Stimulated activated naive B cell treated with anti-CD40 and anti-IgM and Interleukin-4, amounts not matched to agents 10 μg/mL and 1 μg/mL and 100 μg/mL, for 72 hours (primary cell): ENCODE measurements at regions not wholly inside any gene's neighbourhood (a gene's known extent, or its start where the extent isn't known, plus 50 kb on each side); places are given as distances from the start of the nearest gene placed in this dataset.
"Not testable (repeated sequence)": the region's sequence is repeated elsewhere in the genome, so short reads cannot be mapped to it uniquely, and the experiment has no call there.

Experiments
- ATAC-seq, 2 donors: fragments of 150-1000 bp; cut with Tn5 transposase; replicated peaks; 2 replicates each; pipeline ENCODE4 v1.10.0; 2021; ENCODE audit warnings: moderate library complexity in 1 of 2
- DNase-seq: peaks from one replicate; pipeline ENCODE4 v3.0.0; 2021
- H3K27ac Mint-ChIP-seq: one replicate; pipeline ENCODE4 v1.8.0; 2022; ENCODE audit warnings: mild to moderate bottlenecking, mixed read lengths
- H3K27me3 Mint-ChIP-seq, 2 donors: one replicate each; pipeline ENCODE4 v1.8.0; 2022; ENCODE audit warnings: mixed read lengths in 2 of 2
- H3K36me3 Mint-ChIP-seq, 2 donors: one replicate each; pipeline ENCODE4 v1.8.0; 2022; ENCODE audit warnings: mixed read lengths in 2 of 2, mild to moderate bottlenecking in 1 of 2
- H3K4me1 Mint-ChIP-seq, 2 donors: one replicate each; pipeline ENCODE4 v1.8.0; 2022; ENCODE audit warnings: mixed read lengths in 2 of 2, mild to moderate bottlenecking in 1 of 2
- H3K4me3 Mint-ChIP-seq, 2 donors: one replicate each; pipeline ENCODE4 v1.8.0; 2022; ENCODE audit warnings: mild to moderate bottlenecking in 2 of 2, mixed read lengths in 2 of 2, moderate library complexity in 1 of 2
- H3K9me3 Mint-ChIP-seq, 2 donors: one replicate each; pipeline ENCODE4 v1.8.0; 2022; ENCODE audit warnings: mixed read lengths in 2 of 2, mild to moderate bottlenecking in 1 of 2

DNA sequence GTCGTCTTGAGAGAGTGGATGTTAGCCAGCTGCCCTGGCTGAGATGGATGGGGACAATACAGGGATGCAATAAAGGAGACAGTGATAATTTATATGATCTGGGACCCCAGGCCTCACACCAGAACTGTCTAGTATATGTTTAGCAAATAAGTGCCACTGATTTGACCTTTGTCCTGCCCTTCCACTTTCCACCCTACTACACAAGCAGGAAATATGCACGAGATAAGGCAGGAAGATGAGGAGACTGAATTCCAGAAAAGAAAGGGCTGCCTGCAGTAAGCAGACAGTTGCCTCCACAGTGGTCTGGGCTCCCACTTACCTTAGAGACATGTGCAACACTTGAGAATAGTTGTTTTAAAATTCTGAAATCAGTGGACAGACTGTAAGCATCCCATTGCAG lies 80.2 kb upstream of the ZNF91 start:
- no peak for DNase-seq
- Mint-ChIP-seq H3K27me3 (peaks cover 10 to 15% of the 10 kb centered on the region in 2 donors), H3K36me3 (no peaks in the 10 kb centered on the region), H3K4me3 (no peak overlapping the region), H3K27ac (no peak overlapping the region), H3K9me3 (peaks cover 8 to 10% of the 10 kb centered on the region in 2 donors), H3K4me1 (no peaks in the 10 kb centered on the region)
- no peak for ATAC-seq

- peaks cover 10 to 11% of the 10 kb centered on the region in 2 donors for H3K9me3 Mint-ChIP-seq
- H3K27me3 Mint-ChIP-seq: peaks cover 13 to 22% of the 10 kb centered on the region in 2 donors
- no peak overlapping the region for H3K4me3 Mint-ChIP-seq
- H3K27ac Mint-ChIP-seq: no peak overlapping the region
- DNase-seq (no peak), ATAC-seq (no peak)
- peaks cover under 1 to 1% of the 10 kb centered on the region in 2 donors for H3K36me3 Mint-ChIP-seq
- H3K4me1 Mint-ChIP-seq: no peaks in the 10 kb centered on the region
These were observed 79.5 kb upstream of the ZNF91 start for GRCh38 chr19:23474761-23475160.

- ATAC-seq: no peak
- H3K27ac Mint-ChIP-seq: no peak overlapping the region
- no peak overlapping the region for H3K4me3 Mint-ChIP-seq
- no peaks in the 10 kb centered on the region for H3K4me1 Mint-ChIP-seq
- peaks cover 1 to 6% of the 10 kb centered on the region in 2 donors for H3K36me3 Mint-ChIP-seq
- H3K27me3 Mint-ChIP-seq: peaks cover 19 to 28% of the 10 kb centered on the region in 2 donors
- H3K9me3 Mint-ChIP-seq: peaks cover 15 to 16% of the 10 kb centered on the region in 2 donors
- DNase-seq: no peak
These were observed 78.9 kb upstream of the ZNF91 start for GRCh38 chr19:23474172-23474571.

- Mint-ChIP-seq H3K27me3 (peaks cover 40 to 44% of the 10 kb centered on the region in 2 donors), H3K27ac (no peak overlapping the region), H3K36me3 (peaks cover 3 to 18% of the 10 kb centered on the region in 2 donors), H3K4me1 (no peaks in the 10 kb centered on the region), H3K4me3 (no peak overlapping the region), H3K9me3 (peaks cover 36 to 41% of the 10 kb centered on the region in 2 donors)
- DNase-seq (no peak), ATAC-seq (no peak)
These were observed 75.7 kb upstream of the ZNF91 start for GRCh38 chr19:23470873-23471545.

DNA sequence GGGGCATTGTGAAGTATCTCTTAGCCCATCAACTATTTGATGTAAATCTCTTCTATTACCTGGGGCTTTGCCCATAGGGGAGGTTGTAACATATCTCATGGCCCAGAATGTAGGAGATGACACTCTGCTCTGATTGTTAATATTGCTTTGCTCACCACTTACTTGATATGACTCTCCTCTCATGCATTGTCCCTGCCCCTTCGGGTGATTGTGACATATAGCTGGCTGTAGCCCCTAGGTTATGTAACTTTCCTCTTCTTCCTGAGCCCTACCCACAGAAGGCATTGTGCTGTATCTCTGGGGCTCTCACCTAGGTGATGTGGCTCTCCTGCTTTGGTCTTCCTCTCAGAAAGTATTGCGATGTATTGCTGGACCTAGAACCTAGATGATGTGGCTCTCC lies 69.1 kb upstream of the ZNF91 start:
- H3K27ac Mint-ChIP-seq, H3K4me3 Mint-ChIP-seq, H3K4me1 Mint-ChIP-seq, DNase-seq: not testable (repeated sequence)
- ATAC-seq: peak; percentile 10 to 16
- peaks cover 2 to 14% of the 10 kb centered on the region in 2 donors for H3K36me3 Mint-ChIP-seq
- peaks cover 18 to 23% of the 10 kb centered on the region in 2 donors for H3K27me3 Mint-ChIP-seq
- H3K9me3 Mint-ChIP-seq: peaks cover 44 to 49% of the 10 kb centered on the region in 2 donors

DNA sequence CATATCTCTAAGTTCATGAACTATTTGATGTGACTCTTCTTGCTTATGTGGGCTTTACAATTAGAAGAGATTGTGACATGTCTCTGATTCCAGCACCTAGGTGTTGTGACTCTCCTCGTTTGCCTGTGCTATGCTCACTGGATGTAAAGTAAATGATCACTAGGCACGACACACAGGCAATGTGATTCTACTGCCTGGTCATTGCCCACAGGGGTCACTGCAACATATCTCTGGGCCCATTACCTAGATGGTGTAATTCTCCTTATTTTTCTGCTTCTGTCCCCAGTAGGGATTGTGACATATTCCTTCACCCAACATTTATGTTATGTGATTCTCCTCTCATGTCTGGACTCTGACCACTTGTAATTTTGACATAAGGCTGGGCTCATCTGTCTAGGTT lies 65.8 kb upstream of the ZNF91 start:
- no peak for DNase-seq
- ATAC-seq: no peak

GRCh38 chr19:23460656-23461055 lies 65.4 kb upstream of the ZNF91 start:
- ATAC-seq: no peak
- Mint-ChIP-seq H3K27me3 (no peaks in the 10 kb centered on the region), H3K9me3 (peaks cover 15 to 25% of the 10 kb centered on the region in 2 donors), H3K4me3 (no peak overlapping the region), H3K27ac (no peak overlapping the region), H3K36me3 (peaks cover 0 to 2% of the 10 kb centered on the region in 2 donors), H3K4me1 (no peaks in the 10 kb centered on the region)
- no peak for DNase-seq

More for the DNA sequence above, 65.8 kb upstream of the ZNF91 start:
- Mint-ChIP-seq H3K27me3 (no peaks in the 10 kb centered on the region), H3K4me3 (no peak overlapping the region), H3K27ac (no peak overlapping the region), H3K4me1 (no peaks in the 10 kb centered on the region), H3K9me3 (peaks cover 18 to 29% of the 10 kb centered on the region in 2 donors), H3K36me3 (peaks cover 0 to 2% of the 10 kb centered on the region in 2 donors)
